ENCODE measurements at regions not wholly inside any gene's neighbourhood (a gene's known extent, or its start where the extent isn't known, plus 50 kb on each side); places are given as distances from the start of the nearest gene placed in this dataset.

- Histone ChIP-seq H3F3A (replicated peaks; ENCODE audit: low read depth) (no peaks in the 10 kb centered on the region), H2AFZ (no peak overlapping the region), H3K9me2 (ENCODE audit: insufficient read depth) (no peaks in the 10 kb centered on the region), H4K20me1 (replicated peaks; ENCODE audit: insufficient read depth) (no peaks in the 10 kb centered on the region), H3K4me2 (no peak overlapping the region), H3K36me3 (ENCODE audit: insufficient read depth) (no peaks in the 10 kb centered on the region), H3K27ac (ENCODE audit: low read depth) (no peak overlapping the region), H3K27me3 (ENCODE audit: insufficient read depth) (no peaks in the 10 kb centered on the region), H3K4me1 (ENCODE audit: insufficient read depth) (no peaks in the 10 kb centered on the region), H3K79me2 (replicated peaks; ENCODE audit: insufficient read depth) (no peaks in the 10 kb centered on the region), H3K4me3 (no peak overlapping the region)
- ATAC-seq, result no peak
- no peak for DNase-seq (ENCODE audit: low spot score)
- peaks cover 6% of the 10 kb centered on the region; the same call in 2 of the 3 replicates for H3K4me1 Mint-ChIP-seq
- no peak overlapping the region for H3K4me3 Mint-ChIP-seq
- no peak overlapping the region for H3K27ac Mint-ChIP-seq
- H3K27me3 Mint-ChIP-seq (ENCODE audit: insufficient read depth, low read depth, poor library complexity), result peaks cover 5% of the 10 kb centered on the region
- TF ChIP-seq, protein P1, sequence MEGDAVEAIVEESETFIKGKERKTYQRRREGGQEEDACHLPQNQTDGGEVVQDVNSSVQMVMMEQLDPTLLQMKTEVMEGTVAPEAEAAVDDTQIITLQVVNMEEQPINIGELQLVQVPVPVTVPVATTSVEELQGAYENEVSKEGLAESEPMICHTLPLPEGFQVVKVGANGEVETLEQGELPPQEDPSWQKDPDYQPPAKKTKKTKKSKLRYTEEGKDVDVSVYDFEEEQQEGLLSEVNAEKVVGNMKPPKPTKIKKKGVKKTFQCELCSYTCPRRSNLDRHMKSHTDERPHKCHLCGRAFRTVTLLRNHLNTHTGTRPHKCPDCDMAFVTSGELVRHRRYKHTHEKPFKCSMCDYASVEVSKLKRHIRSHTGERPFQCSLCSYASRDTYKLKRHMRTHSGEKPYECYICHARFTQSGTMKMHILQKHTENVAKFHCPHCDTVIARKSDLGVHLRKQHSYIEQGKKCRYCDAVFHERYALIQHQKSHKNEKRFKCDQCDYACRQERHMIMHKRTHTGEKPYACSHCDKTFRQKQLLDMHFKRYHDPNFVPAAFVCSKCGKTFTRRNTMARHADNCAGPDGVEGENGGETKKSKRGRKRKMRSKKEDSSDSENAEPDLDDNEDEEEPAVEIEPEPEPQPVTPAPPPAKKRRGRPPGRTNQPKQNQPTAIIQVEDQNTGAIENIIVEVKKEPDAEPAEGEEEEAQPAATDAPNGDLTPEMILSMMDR (conservative IDR thresholded peaks at IDR 0.05; ENCODE audit: low read depth in 2 of 2), result no peak
- TF ChIP-seq EZH2phosphoT487 (IDR thresholded peaks at IDR 0.05; ENCODE audit: unreplicated experiment) (no peak), EZH2 (IDR thresholded peaks at IDR 0.05; ENCODE audit: low read depth, unreplicated experiment) (no peak), ZNF331 (CRISPR knock-in tag; IDR thresholded peaks at IDR 0.05; ENCODE audit: low read depth) (no peak), ZNF114 (CRISPR knock-in tag; IDR thresholded peaks at IDR 0.05) (no peak), JUNB (IDR thresholded peaks at IDR 0.05; ENCODE audit: unreplicated experiment) (no peak), STAT1 (IDR thresholded peaks at IDR 0.05; ENCODE audit: unreplicated experiment) (no peak), POLR2AphosphoS5 (IDR thresholded peaks at IDR 0.05; ENCODE audit: low read depth) (no peak), CREB1 (CRISPR knock-in tag; IDR thresholded peaks at IDR 0.05; ENCODE audit: low read depth) (no peak), NANOG (IDR thresholded peaks at IDR 0.05; ENCODE audit: borderline replicate concordance) (no peak)
- TF ChIP-seq, protein P2, sequence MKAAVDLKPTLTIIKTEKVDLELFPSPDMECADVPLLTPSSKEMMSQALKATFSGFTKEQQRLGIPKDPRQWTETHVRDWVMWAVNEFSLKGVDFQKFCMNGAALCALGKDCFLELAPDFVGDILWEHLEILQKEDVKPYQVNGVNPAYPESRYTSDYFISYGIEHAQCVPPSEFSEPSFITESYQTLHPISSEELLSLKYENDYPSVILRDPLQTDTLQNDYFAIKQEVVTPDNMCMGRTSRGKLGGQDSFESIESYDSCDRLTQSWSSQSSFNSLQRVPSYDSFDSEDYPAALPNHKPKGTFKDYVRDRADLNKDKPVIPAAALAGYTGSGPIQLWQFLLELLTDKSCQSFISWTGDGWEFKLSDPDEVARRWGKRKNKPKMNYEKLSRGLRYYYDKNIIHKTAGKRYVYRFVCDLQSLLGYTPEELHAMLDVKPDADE (IDR thresholded peaks at IDR 0.05), result no peak
- TF ChIP-seq, protein P3, sequence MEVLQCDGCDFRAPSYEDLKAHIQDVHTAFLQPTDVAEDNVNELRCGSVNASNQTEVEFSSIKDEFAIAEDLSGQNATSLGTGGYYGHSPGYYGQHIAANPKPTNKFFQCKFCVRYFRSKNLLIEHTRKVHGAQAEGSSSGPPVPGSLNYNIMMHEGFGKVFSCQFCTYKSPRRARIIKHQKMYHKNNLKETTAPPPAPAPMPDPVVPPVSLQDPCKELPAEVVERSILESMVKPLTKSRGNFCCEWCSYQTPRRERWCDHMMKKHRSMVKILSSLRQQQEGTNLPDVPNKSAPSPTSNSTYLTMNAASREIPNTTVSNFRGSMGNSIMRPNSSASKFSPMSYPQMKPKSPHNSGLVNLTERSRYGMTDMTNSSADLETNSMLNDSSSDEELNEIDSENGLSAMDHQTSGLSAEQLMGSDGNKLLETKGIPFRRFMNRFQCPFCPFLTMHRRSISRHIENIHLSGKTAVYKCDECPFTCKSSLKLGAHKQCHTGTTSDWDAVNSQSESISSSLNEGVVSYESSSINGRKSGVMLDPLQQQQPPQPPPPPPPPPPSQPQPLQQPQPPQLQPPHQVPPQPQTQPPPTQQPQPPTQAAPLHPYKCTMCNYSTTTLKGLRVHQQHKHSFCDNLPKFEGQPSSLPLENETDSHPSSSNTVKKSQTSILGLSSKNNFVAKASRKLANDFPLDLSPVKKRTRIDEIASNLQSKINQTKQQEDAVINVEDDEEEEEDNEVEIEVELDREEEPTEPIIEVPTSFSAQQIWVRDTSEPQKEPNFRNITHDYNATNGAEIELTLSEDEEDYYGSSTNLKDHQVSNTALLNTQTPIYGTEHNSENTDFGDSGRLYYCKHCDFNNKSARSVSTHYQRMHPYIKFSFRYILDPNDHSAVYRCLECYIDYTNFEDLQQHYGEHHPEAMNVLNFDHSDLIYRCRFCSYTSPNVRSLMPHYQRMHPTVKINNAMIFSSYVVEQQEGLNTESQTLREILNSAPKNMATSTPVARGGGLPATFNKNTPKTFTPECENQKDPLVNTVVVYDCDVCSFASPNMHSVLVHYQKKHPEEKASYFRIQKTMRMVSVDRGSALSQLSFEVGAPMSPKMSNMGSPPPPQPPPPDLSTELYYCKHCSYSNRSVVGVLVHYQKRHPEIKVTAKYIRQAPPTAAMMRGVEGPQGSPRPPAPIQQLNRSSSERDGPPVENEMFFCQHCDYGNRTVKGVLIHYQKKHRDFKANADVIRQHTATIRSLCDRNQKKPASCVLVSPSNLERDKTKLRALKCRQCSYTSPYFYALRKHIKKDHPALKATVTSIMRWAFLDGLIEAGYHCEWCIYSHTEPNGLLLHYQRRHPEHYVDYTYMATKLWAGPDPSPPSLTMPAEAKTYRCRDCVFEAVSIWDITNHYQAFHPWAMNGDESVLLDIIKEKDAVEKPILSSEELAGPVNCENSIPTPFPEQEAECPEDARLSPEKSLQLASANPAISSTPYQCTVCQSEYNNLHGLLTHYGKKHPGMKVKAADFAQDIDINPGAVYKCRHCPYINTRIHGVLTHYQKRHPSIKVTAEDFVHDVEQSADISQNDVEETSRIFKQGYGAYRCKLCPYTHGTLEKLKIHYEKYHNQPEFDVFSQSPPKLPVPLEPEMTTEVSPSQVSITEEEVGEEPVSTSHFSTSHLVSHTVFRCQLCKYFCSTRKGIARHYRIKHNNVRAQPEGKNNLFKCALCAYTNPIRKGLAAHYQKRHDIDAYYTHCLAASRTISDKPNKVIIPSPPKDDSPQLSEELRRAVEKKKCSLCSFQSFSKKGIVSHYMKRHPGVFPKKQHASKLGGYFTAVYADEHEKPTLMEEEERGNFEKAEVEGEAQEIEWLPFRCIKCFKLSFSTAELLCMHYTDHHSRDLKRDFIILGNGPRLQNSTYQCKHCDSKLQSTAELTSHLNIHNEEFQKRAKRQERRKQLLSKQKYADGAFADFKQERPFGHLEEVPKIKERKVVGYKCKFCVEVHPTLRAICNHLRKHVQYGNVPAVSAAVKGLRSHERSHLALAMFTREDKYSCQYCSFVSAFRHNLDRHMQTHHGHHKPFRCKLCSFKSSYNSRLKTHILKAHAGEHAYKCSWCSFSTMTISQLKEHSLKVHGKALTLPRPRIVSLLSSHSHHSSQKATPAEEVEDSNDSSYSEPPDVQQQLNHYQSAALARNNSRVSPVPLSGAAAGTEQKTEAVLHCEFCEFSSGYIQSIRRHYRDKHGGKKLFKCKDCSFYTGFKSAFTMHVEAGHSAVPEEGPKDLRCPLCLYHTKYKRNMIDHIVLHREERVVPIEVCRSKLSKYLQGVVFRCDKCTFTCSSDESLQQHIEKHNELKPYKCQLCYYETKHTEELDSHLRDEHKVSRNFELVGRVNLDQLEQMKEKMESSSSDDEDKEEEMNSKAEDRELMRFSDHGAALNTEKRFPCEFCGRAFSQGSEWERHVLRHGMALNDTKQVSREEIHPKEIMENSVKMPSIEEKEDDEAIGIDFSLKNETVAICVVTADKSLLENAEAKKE (CRISPR knock-in tag; IDR thresholded peaks at IDR 0.05), result no peak
- TF ChIP-seq, protein P4, sequence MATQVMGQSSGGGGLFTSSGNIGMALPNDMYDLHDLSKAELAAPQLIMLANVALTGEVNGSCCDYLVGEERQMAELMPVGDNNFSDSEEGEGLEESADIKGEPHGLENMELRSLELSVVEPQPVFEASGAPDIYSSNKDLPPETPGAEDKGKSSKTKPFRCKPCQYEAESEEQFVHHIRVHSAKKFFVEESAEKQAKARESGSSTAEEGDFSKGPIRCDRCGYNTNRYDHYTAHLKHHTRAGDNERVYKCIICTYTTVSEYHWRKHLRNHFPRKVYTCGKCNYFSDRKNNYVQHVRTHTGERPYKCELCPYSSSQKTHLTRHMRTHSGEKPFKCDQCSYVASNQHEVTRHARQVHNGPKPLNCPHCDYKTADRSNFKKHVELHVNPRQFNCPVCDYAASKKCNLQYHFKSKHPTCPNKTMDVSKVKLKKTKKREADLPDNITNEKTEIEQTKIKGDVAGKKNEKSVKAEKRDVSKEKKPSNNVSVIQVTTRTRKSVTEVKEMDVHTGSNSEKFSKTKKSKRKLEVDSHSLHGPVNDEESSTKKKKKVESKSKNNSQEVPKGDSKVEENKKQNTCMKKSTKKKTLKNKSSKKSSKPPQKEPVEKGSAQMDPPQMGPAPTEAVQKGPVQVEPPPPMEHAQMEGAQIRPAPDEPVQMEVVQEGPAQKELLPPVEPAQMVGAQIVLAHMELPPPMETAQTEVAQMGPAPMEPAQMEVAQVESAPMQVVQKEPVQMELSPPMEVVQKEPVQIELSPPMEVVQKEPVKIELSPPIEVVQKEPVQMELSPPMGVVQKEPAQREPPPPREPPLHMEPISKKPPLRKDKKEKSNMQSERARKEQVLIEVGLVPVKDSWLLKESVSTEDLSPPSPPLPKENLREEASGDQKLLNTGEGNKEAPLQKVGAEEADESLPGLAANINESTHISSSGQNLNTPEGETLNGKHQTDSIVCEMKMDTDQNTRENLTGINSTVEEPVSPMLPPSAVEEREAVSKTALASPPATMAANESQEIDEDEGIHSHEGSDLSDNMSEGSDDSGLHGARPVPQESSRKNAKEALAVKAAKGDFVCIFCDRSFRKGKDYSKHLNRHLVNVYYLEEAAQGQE (IDR thresholded peaks at IDR 0.05; ENCODE audit: unreplicated experiment), result no peak
- H3K36me3 Mint-ChIP-seq (ENCODE audit: low read depth), result no peaks in the 10 kb centered on the region
- no peaks in the 10 kb centered on the region; the same call in 2 of the 3 replicates for H3K9me3 Mint-ChIP-seq
Measured at GRCh38 chr9:1456301-1457024, 406.3 kb downstream of the DMRT2 start.

Data from GM23338 (cell line).